Endothelial cell of umbilical vein (primary cell): ENCODE measurements at regions not wholly inside any gene's neighbourhood (a gene's known extent, or its start where the extent isn't known, plus 50 kb on each side); places are given as distances from the start of the nearest gene placed in this dataset.

Experiments used
- BruUV-seq: library from RNA; stranded (reverse); fragments of 400-500 nt; replicated peaks from 2 replicates; lab custom pipeline; 2021; lab: Mats Ljungman, UMichigan
- CTCF ChIA-PET: fragments of 300-600, 350-600 bp; sonication (Branson Sonifier 250); formaldehyde crosslinking; loops from one replicate; lab custom pipeline; 2021; ENCODE audit warnings: antibody characterized with exemption, inconsistent platforms; lab: Charles Lee
- POLR2A ChIA-PET: fragments of 300-600, 350-600 bp; sonication (Branson Sonifier 250); formaldehyde crosslinking; loops from one replicate; lab custom pipeline; 2021; ENCODE audit warnings: antibody characterized with exemption, inconsistent platforms; lab: Charles Lee
- DNase-seq: peaks from one replicate; pipeline ENCODE4 v3.0.0-alpha.2; 2011; ENCODE audit warnings: low read depth, low spot score
- FAIRE-seq: peaks from 2 replicates; lab custom pipeline; 2011; peaks lifted over from hg19 to GRCh38; lab: Jason Lieb, UNC
- H2AFZ ChIP-seq: 2 replicates; pipeline ENCODE4 v1.6.0; 2012; ENCODE audit warnings: low read depth, low read length, control low read depth, inconsistent platforms
- H3K27ac ChIP-seq: 2 replicates; pipeline ENCODE4 v1.5.1; 2011; ENCODE audit warnings: low read depth, mild to moderate bottlenecking, control low read depth, low read length, moderate library complexity; ENCODE audit not compliant: insufficient read depth
- H3K27me3 ChIP-seq, 2 experiments: 2 replicates each; pipeline versions ENCODE4 v1.6.0 to v1.6.1; 2011; ENCODE audit warnings: low read length in 2 of 2, mixed read lengths in 1 of 2; ENCODE audit not compliant: control insufficient read depth in 2 of 2, insufficient read depth in 2 of 2
- H3K36me3 ChIP-seq, 2 experiments: 2 replicates in 1 of 2; 3 replicates in 1 of 2; pipeline ENCODE4 v1.5.1; 2011; ENCODE audit warnings: low read length in 2 of 2, mild to moderate bottlenecking in 1 of 2, moderate library complexity in 1 of 2; ENCODE audit not compliant: control insufficient read depth in 2 of 2, insufficient read depth in 2 of 2; ENCODE audit errors: extremely low read depth in 1 of 2
- H3K4me1 ChIP-seq: 3 replicates; pipeline ENCODE4 v1.5.1; 2011; ENCODE audit warnings: mild to moderate bottlenecking, low read length; ENCODE audit not compliant: control insufficient read depth, insufficient read depth; ENCODE audit errors: extremely low read depth
- H3K4me2 ChIP-seq: 2 replicates; pipeline ENCODE4 v1.6.1; 2011; ENCODE audit warnings: low read length, control low read depth, mixed read lengths; ENCODE audit not compliant: insufficient read depth
- H3K4me3 ChIP-seq, 3 experiments: fragments of 200-600 bp in 1 of 3; sonication (generic), shearing (Covaris generic) in 1 of 3; replicated peaks in 1 of 3; 2 replicates each; pipeline ENCODE4 v1.5.1; 2011 to 2016; ENCODE audit warnings: control low read depth in 3 of 3, low read length in 3 of 3, mild to moderate bottlenecking in 2 of 3, inconsistent platforms in 1 of 3, low read depth in 1 of 3, moderate library complexity in 1 of 3; ENCODE audit not compliant: insufficient read depth in 1 of 3
- H3K79me2 ChIP-seq: 2 replicates; pipeline ENCODE4 v1.6.0; 2012; ENCODE audit warnings: low read length, inconsistent platforms; ENCODE audit not compliant: control insufficient read depth, insufficient read depth
- H3K9ac ChIP-seq: replicated peaks from 2 replicates; pipeline ENCODE3; 2011; ENCODE audit warnings: low read length, control low read depth; ENCODE audit not compliant: insufficient read depth; ENCODE audit errors: extremely low read depth
- H3K9me1 ChIP-seq: replicated peaks from 3 replicates; pipeline ENCODE4 v1.6.0; 2011; ENCODE audit warnings: mild to moderate bottlenecking, low read length; ENCODE audit not compliant: control insufficient read depth, insufficient read depth; ENCODE audit errors: extremely low read depth
- H3K9me3 ChIP-seq: replicated peaks from 2 replicates; pipeline ENCODE4 v1.5.1; 2012; ENCODE audit warnings: low read length, inconsistent platforms; ENCODE audit not compliant: control insufficient read depth, insufficient read depth
- H4K20me1 ChIP-seq: replicated peaks from 2 replicates; pipeline ENCODE3; 2011; ENCODE audit warnings: mild to moderate bottlenecking, low read length; ENCODE audit not compliant: control insufficient read depth, insufficient read depth; ENCODE audit errors: extremely low read depth
- EZH2 ChIP-seq: IDR thresholded peaks from 2 replicates; pipeline ENCODE4 v1.6.1; 2012; ENCODE audit warnings: borderline replicate concordance, low read depth, mild to moderate bottlenecking, moderate library complexity, low read length, inconsistent platforms; ENCODE audit not compliant: severe bottlenecking
- FOS ChIP-seq: IDR thresholded peaks from 2 replicates; pipeline ENCODE4 v1.6.1; 2011; ENCODE audit warnings: mild to moderate bottlenecking, low read length, moderate library complexity, borderline replicate concordance; ENCODE audit not compliant: insufficient read depth
- GATA2 ChIP-seq: IDR thresholded peaks from 2 replicates; pipeline ENCODE4 v1.7.0; 2011; ENCODE audit warnings: low read depth, mild to moderate bottlenecking, moderate library complexity, mixed read lengths, low read length; ENCODE audit not compliant: insufficient read length, insufficient read depth
- JUN ChIP-seq: IDR thresholded peaks from 2 replicates; pipeline ENCODE4 v1.6.1; 2011; ENCODE audit warnings: borderline replicate concordance, low read depth; ENCODE audit not compliant: insufficient read length, insufficient read depth
- MYC ChIP-seq: IDR thresholded peaks from one replicate; pipeline ENCODE4 v1.6.1; 2011; ENCODE audit warnings: mild to moderate bottlenecking, low read depth, low read length
- POLR2A ChIP-seq: IDR thresholded peaks from 2 replicates; pipeline ENCODE4 v1.6.1; 2012; ENCODE audit warnings: low read depth, mild to moderate bottlenecking, control low read depth, low read length
- POLR2AphosphoS5 ChIP-seq: IDR thresholded peaks from 2 replicates; pipeline ENCODE4 v1.6.1; 2012; ENCODE audit warnings: low read depth, mild to moderate bottlenecking, control low read depth, low read length, moderate library complexity; ENCODE audit not compliant: insufficient read depth
- dilution Hi-C: fragments of 300-500 bp; cut with MboI; formaldehyde crosslinking; loops from one replicate; pipeline ENCODE4 v1.15.0; 2019; ENCODE audit warnings: low sequenced_read_pairs; ENCODE audit not compliant: extremely low pct_ligation_motif_present
- intact Hi-C: fragments of 100-400 bp; cut with micrococcal nuclease; formaldehyde crosslinking; loops from one replicate; pipeline ENCODE4 v1.10.0; 2022
- TF ChIP-seq, protein P1 (sequence below), 2 donors: IDR thresholded peaks; 1 replicate in 1 of 2; 2 replicates in 1 of 2; pipeline ENCODE4 v1.5.1; 2011; ENCODE audit warnings: low read length in 2 of 2, mild to moderate bottlenecking in 2 of 2, moderate library complexity in 2 of 2, control low read depth in 1 of 2, inconsistent platforms in 1 of 2, low read depth in 1 of 2; ENCODE audit not compliant: insufficient read depth in 1 of 2; ENCODE audit errors: extremely low read depth in 1 of 2
- TF ChIP-seq, protein P2 (sequence below): IDR thresholded peaks from 2 replicates; pipeline ENCODE4 v1.6.1; 2011; ENCODE audit not compliant: insufficient read depth, insufficient read length

DNA sequence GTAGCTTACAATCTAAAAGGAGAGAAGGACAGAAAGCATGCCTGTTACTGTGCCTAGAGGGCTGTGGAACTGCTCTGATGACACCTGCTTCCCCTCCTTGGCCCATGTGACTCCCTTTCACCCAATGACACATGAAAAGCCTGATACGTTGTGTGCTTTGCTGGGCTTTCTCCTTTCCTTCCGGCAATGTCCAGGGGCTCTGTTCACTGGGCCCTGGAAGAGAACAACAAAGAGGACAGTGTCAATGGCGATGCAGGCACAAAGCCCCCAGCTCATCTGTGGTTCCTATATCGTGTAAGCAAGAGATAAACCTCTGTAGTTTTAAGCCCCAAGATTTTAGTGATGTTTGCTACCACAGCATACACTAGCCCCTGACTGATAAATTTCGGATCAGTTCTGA lies 306.1 kb downstream of the ABCC12 start:
- Histone ChIP-seq H3K4me1 (no peaks in the 10 kb centered on the region), H3K27ac (no peak overlapping the region), H3K9ac (no peak overlapping the region), H3K36me3 (no peaks in the 10 kb centered on the region), H3K9me1 (no peaks in the 10 kb centered on the region), H3K4me3 (no peak overlapping the region), H2AFZ (no peak overlapping the region), H3K4me2 (no peak overlapping the region), H3K79me2 (no peaks in the 10 kb centered on the region), H3K9me3 (no peaks in the 10 kb centered on the region), H4K20me1 (no peaks in the 10 kb centered on the region), H3K27me3 (no peaks in the 10 kb centered on the region)
- intact Hi-C loops (no loop called here), dilution Hi-C loops (no loop called here)
- TF ChIP-seq POLR2AphosphoS5 = no peak
- TF ChIP-seq JUN = no peak
- TF ChIP-seq, protein P1, sequence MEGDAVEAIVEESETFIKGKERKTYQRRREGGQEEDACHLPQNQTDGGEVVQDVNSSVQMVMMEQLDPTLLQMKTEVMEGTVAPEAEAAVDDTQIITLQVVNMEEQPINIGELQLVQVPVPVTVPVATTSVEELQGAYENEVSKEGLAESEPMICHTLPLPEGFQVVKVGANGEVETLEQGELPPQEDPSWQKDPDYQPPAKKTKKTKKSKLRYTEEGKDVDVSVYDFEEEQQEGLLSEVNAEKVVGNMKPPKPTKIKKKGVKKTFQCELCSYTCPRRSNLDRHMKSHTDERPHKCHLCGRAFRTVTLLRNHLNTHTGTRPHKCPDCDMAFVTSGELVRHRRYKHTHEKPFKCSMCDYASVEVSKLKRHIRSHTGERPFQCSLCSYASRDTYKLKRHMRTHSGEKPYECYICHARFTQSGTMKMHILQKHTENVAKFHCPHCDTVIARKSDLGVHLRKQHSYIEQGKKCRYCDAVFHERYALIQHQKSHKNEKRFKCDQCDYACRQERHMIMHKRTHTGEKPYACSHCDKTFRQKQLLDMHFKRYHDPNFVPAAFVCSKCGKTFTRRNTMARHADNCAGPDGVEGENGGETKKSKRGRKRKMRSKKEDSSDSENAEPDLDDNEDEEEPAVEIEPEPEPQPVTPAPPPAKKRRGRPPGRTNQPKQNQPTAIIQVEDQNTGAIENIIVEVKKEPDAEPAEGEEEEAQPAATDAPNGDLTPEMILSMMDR (IDR thresholded peaks at IDR 0.05; ENCODE audit: extremely low read depth in 1 of 2, insufficient read depth in 1 of 2, low read depth in 1 of 2, low read length in 2 of 2) = no peak
- TF ChIP-seq FOS = no peak
- no peak for TF ChIP-seq EZH2
- BruUV-seq = no TSS peak
- ChIA-PET CTCF (interaction anchor here (0.6 kb wide), 1 partner anchor 57 kb away, joined by 3 read pairs; no protein-coding TSS in a partner anchor), POLR2A (no interaction called here)
- no peak for DNase-seq
- FAIRE-seq = no peak

DNA sequence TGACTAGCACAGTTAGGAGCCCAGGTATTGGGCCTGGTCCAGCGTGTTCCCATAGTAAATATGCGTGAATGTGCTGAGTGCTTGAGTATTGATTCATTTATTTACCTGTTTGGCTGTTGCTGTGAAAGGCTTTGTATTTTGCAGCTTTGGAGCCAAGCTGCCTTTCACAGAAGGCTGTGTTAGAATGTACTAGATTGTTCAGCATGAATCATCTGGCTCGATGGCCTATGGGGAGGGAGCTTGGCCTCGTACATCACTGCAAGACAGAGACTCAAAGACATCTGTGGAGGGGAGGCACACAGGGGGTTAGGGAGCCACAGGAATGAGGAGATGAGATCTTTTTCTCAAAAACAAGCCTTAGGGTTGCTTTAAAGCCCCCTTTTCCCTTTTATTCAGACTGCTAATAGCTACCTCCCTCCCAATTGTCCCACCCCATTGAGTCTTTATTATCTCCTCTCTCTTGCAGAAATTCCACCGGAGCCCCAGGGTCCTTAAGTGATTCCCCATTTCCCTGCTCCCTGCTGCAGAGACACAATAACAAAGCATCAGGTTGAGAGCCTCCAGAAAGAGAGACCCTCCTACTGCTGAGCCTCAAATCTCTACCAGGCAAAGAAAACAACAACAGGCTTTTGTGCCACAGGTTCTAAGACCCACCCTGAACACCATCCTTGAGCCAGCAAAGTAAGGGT lies 307.2 kb downstream of the ABCC12 start:
- no peak overlapping the region for H3K4me2 ChIP-seq
- no peaks in the 10 kb centered on the region for H3K4me1 ChIP-seq
- CTCF ChIA-PET = no interaction called here
- H3K9me1 ChIP-seq = no peaks in the 10 kb centered on the region
- TF ChIP-seq MYC = no peak
- TF ChIP-seq FOS = no peak
- no peak for TF ChIP-seq JUN
- TF ChIP-seq, protein P2, sequence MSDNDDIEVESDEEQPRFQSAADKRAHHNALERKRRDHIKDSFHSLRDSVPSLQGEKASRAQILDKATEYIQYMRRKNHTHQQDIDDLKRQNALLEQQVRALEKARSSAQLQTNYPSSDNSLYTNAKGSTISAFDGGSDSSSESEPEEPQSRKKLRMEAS = no peak
- TF ChIP-seq POLR2AphosphoS5 = no peak
- no peak for TF ChIP-seq POLR2A
- TF ChIP-seq EZH2 = no peak
- no peak for TF ChIP-seq GATA2
- TF ChIP-seq, protein P1 (IDR thresholded peaks at IDR 0.05; ENCODE audit: extremely low read depth in 1 of 2, insufficient read depth in 1 of 2, low read depth in 1 of 2, low read length in 2 of 2) = no peak
- no peak overlapping the region for H2AFZ ChIP-seq
- dilution Hi-C loops (no loop called here), intact Hi-C loops (no loop called here)
- no peak overlapping the region for H3K4me3 ChIP-seq
- H3K9me3 ChIP-seq = no peaks in the 10 kb centered on the region
- no peak for FAIRE-seq
- BruUV-seq = no TSS peak
- H3K27me3 ChIP-seq = no peaks in the 10 kb centered on the region
- H4K20me1 ChIP-seq = no peaks in the 10 kb centered on the region
- no peaks in the 10 kb centered on the region for H3K79me2 ChIP-seq
- H3K9ac ChIP-seq = no peak overlapping the region
- no peaks in the 10 kb centered on the region for H3K36me3 ChIP-seq
- no peak for DNase-seq
- no peak overlapping the region for H3K27ac ChIP-seq
- POLR2A ChIA-PET = no interaction called here
